Activated CD8-positive, alpha-beta memory T cell treated with anti-CD3 and anti-CD28 coated beads, Interleukin-2, amount 50 U/mL, for 4 hours (primary cell): ENCODE measurements at regions not wholly inside any gene's neighbourhood (a gene's known extent, or its start where the extent isn't known, plus 50 kb on each side); places are given as distances from the start of the nearest gene placed in this dataset.

Experiments used
- DNase-seq: peaks from one replicate; pipeline ENCODE4 v3.0.0-alpha.2; 2020

- DNase-seq, result no peak
Observed at GRCh38 chr2:121902171-121902591, 146.7 kb downstream of the TSN start.

GRCh38 chr2:121902616-121903015 is 147.2 kb downstream of the TSN start:
- no peak for DNase-seq

- DNase-seq, result no peak
Observed at GRCh38 chr2:121903037-121903689, 147.7 kb downstream of the TSN start.

DNA sequence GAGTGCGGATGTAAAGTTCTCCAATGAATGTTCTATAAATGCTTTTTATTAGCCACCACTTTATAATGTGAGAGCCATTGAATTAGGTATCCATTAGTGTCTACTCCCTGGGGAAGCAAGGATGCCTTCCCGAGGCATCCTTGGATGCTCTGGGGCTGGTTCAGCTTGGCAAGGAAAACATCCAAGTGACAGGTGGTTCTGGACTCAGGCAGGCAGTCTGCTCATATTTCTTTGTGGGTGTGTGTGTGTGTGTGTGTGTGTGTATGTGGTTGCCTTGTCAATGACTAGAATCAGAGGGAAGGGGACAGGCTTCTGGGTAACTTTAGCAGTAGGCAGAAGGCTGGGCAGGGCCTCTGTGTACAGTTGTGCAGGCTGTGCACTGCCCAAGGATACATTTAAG is 149.2 kb downstream of the TSN start:
- no peak for DNase-seq

DNA sequence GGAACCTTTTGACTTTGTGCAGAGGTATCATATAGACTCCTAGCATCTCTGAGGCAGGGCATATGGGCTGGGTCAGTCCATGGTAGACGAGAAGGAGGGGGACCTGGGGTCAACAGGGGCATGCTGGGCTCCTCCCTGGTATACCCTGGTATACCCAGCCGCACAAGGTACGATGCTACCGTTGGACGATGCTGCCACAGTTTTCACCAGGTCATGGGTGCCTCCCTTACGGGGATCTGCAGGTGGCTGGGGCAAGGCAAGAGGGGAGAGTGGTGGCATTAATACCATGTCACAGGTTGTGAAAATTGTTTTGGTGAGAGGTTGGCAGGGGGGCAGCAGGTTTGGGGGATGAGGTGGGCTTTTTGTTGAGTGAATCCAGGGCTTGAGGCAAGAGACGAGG is 149.8 kb downstream of the TSN start:
- no peak for DNase-seq

DNA sequence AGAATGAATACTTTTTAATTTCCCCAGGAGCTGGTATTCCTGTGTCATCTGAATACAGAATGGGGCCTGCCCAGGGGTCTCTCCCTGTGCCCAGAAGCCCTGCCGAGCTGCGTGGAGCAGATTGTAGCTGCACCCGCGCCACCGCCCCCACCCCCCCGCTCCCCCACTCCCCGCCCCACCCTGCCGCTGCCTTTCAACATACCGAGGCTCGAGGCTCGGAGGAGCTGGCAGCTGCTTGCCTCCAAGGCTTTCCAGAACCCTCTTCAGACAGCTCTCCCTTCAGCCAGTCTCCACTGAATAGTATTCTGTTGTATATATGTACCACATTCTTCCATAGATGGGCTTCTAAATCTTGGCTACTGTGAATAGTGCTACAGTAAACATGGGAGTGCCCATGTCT is 150.7 kb downstream of the TSN start:
- no peak for DNase-seq

GRCh38 chr2:121907928-121908327 is 152.5 kb downstream of the TSN start:
- no peak for DNase-seq

DNA sequence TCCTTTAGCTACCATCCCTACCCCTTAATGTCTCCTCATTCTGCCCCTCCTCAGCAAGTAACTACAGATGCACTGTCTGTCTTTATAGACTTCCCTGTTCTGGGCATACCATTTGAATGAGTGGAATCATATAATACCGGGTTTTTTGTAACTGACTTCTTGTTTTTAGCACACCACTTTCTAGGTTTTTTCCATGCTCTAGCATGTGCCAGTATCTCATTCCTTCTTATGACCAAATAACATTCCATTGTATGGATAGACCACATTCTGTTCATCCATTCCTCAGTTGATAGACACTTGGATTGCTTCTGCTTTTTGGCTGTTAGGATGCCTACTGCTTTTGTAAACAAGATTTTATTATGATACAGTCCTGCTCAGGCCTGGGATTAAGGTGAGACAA is 154.7 kb downstream of the TSN start:
- no peak for DNase-seq

GRCh38 chr2:121911036-121911435 is 155.6 kb downstream of the TSN start:
- no peak for DNase-seq

GRCh38 chr2:121917143-121917542 is 161.7 kb downstream of the TSN start:
- no peak for DNase-seq

DNA sequence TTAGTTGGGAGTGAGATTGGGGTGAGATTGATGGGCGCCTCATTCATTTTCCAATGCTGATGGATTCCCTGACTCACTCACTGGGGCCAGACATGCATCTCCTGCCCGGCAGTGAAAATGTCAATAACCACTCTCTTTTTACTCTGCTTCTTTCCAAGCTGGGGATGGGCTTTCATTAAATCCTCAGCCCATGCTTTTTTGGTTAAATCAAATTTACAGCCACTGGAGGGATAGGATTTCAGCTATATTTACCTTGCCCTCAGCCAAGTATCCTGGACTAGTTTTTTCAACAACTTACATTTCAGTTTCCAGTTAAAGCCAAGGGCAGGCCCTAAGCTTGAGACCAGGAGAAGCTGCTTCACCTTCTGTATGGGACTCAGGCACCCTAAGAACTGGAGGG is 162.8 kb downstream of the TSN start:
- DNase-seq, result no peak

DNA sequence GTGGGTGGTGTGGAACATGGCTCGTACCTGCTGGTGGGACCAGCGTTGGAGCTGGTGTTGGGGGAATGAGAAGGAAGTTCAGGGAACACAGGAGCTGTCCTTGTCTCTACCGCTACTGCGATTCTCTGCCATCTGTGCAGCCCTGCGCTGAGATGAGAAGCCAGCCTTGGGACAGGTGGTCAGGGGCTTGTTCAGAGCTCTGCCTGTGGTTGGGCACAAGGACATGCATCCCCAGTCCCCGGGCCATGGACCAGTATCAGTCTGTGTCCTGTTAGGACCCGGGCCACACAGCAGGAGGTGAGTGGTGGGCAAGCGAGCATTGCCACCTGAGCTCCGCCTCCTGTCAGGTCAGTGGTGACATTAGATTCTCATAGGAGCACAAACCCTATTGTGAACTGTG is 164.4 kb downstream of the TSN start:
- no peak for DNase-seq

- DNase-seq, result no peak
Observed at GRCh38 chr2:121925466-121925865, 170.0 kb downstream of the TSN start.

DNA sequence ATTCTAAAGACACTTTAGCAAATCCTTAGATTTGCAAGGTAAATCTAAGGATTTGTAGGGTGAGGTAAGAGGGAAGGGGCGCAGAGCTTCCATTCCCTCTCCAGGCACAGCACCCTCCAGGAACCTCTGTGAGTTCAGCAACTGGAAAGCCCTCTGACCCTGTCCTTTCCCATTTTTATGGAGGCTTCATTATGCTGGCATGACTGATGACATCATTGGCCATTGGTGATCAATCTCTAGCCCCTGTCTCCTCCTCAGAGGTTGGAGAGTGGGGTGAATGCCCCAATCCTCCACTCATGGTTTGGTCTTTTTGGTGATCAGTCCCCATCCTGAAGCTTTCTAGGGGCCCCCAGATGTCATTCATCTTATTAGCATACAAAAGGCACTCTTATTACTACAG is 187.8 kb downstream of the TSN start:
- no peak for DNase-seq

DNA sequence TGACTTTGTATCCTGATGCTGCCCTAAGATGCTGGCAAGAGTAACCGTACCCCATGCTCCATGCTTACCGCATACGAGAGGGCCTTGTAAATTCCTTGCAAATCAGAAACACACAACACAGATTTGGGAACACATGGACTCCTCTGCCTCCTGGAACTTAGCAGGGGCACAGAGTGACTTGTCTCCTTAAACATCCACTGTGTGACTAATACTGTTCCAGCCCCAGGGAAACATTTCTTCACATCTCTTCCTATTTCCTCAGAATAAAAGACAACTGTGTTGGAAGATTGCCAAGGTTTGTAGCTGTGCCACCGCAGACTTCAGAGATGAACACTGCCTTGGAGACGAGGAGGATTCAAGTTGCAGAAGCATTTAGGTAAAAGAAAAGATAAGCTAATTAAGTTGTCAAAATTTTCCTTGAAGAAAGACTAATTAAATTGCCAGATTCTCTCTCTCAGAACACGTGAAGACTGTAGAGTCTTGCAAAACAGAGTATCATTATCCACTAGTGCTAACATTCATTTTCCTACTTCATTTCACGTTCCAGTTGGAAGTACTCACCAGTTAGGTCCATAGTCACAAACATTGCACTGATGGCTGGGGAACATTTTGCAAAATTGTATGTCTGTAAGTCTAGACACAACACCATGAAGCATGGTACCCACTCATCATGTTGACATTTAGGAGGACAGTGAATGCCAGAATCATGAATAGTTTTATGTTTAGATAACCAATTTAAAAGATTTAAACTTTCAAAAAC is 188.8 kb downstream of the TSN start:
- no peak for DNase-seq

GRCh38 chr2:121947674-121948073 is 192.2 kb downstream of the TSN start:
- no peak for DNase-seq

- DNase-seq, result no peak
Observed at GRCh38 chr2:121949271-121949670, 193.8 kb downstream of the TSN start.

GRCh38 chr2:121955426-121955825 is 200.0 kb downstream of the TSN start:
- no peak for DNase-seq

DNA sequence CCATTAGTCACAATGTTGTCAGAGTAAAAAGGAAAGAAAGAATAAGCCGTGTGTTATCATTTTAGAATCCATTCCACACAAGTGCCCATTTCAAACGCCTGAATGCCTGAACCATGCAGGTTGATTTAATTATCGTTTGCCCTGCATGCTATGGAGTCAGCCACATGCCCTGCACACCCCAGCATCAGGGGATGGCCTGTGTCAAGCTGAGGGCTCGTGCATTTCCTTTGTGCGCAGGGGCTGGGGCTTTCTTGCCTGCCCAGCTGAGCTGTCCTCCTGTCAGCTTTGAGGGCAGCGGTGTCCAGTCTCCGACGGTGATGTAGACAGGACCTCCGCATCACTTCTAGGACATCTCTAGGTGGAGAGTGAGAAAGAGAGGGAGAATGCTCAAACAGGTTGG is 200.4 kb downstream of the TSN start:
- no peak for DNase-seq

GRCh38 chr2:121960251-121960650 is 204.8 kb downstream of the TSN start:
- no peak for DNase-seq

- DNase-seq, result no peak
Observed at GRCh38 chr2:121961761-121962160, 206.3 kb downstream of the TSN start.

- DNase-seq, result no peak
Observed at GRCh38 chr2:121965661-121966060, 210.2 kb downstream of the TSN start.

GRCh38 chr2:121966663-121967062 is 211.2 kb downstream of the TSN start:
- no peak for DNase-seq

GRCh38 chr2:121969166-121969565 is 213.7 kb downstream of the TSN start:
- DNase-seq, result no peak
